GM23338 (cell line): ENCODE measurements at regions not wholly inside any gene's neighbourhood (a gene's known extent, or its start where the extent isn't known, plus 50 kb on each side); places are given as distances from the start of the nearest gene placed in this dataset.
A peak's percentile ranks its signal among the peaks of the same experiment; 100 is the strongest.

Experiments
- ATAC-seq: fragments of 200-7000 bp; cut with Tn5 transposase; 3 replicates; pipeline ENCODE4 v1.9.1; 2020
- DNase-seq: peaks from one replicate; pipeline ENCODE4 v3.0.0-alpha.2; 2015; ENCODE audit warnings: low spot score
- H2AFZ ChIP-seq: fragments of 200-600 bp; sonication (generic); 2 replicates; pipeline ENCODE4 v1.8.0; 2016; ENCODE audit warnings: antibody characterized with exemption, mild to moderate bottlenecking, moderate library complexity
- H3F3A ChIP-seq: fragments of 200-600 bp; sonication (generic); replicated peaks from 2 replicates; pipeline ENCODE4 v1.8.0; 2017; ENCODE audit warnings: antibody characterized with exemption, mixed run types, low read depth
- H3K27ac ChIP-seq: fragments of 200-600 bp; sonication (generic); 2 replicates; pipeline ENCODE4 v1.6.1; 2016; ENCODE audit warnings: low read depth
- H3K27me3 ChIP-seq: fragments of 200-600 bp; sonication (generic); 2 replicates; pipeline ENCODE4 v1.8.0; 2016; ENCODE audit warnings: mild to moderate bottlenecking, mixed run types, moderate library complexity; ENCODE audit not compliant: insufficient read depth
- H3K36me3 ChIP-seq: fragments of 200-600 bp; sonication (generic); 2 replicates; pipeline ENCODE4 v1.8.0; 2016; ENCODE audit warnings: mild to moderate bottlenecking; ENCODE audit not compliant: insufficient read depth
- H3K4me1 ChIP-seq: fragments of 200-600 bp; sonication (generic); 2 replicates; pipeline ENCODE4 v1.8.0; 2016; ENCODE audit warnings: mild to moderate bottlenecking, moderate library complexity; ENCODE audit not compliant: insufficient read depth
- H3K4me2 ChIP-seq: fragments of 200-600 bp; sonication (generic); 2 replicates; pipeline ENCODE4 v1.7.1; 2017; ENCODE audit warnings: mixed run types
- H3K4me3 ChIP-seq: fragments of 200-600 bp; sonication (generic); 2 replicates; pipeline ENCODE4 v1.6.1; 2016; ENCODE audit warnings: mixed run types
- H3K79me2 ChIP-seq: fragments of 200-600 bp; sonication (generic); replicated peaks from 2 replicates; pipeline ENCODE4 v1.8.0; 2017; ENCODE audit warnings: mild to moderate bottlenecking; ENCODE audit not compliant: insufficient read depth
- H3K9me2 ChIP-seq: fragments of 200-600 bp; sonication (generic); 2 replicates; pipeline ENCODE4 v1.8.0; 2017; ENCODE audit not compliant: insufficient read depth
- H4K20me1 ChIP-seq: fragments of 200-600 bp; sonication (generic); replicated peaks from 2 replicates; pipeline ENCODE4 v1.8.0; 2017; ENCODE audit warnings: mild to moderate bottlenecking; ENCODE audit not compliant: insufficient read depth
- H3K27ac Mint-ChIP-seq: 2 replicates; pipeline ENCODE4 v1.8.0; 2020; ENCODE audit warnings: inconsistent platforms, mild to moderate bottlenecking, moderate library complexity, mixed read lengths
- H3K27me3 Mint-ChIP-seq: 3 replicates; pipeline ENCODE4 v1.8.0; 2022; ENCODE audit warnings: low read depth, mild to moderate bottlenecking, moderate library complexity, mixed read lengths, inconsistent platforms; ENCODE audit not compliant: insufficient read depth, poor library complexity
- H3K36me3 Mint-ChIP-seq: 3 replicates; pipeline ENCODE4 v1.8.0; 2021; ENCODE audit warnings: low read depth, mild to moderate bottlenecking, inconsistent platforms, moderate library complexity, mixed read lengths
- H3K4me1 Mint-ChIP-seq: 3 replicates; pipeline ENCODE4 v1.8.0; 2020; ENCODE audit warnings: mild to moderate bottlenecking, inconsistent platforms, mixed read lengths
- H3K4me3 Mint-ChIP-seq: 3 replicates; pipeline ENCODE4 v1.8.0; 2021; ENCODE audit warnings: moderate library complexity, mild to moderate bottlenecking, inconsistent platforms, mixed read lengths
- H3K9me3 Mint-ChIP-seq: 3 replicates; pipeline ENCODE4 v1.8.0; 2020; ENCODE audit warnings: moderate library complexity, mild to moderate bottlenecking, inconsistent platforms, mixed read lengths
- CREB1 ChIP-seq: fragments of 250-450 bp; sonication (Bioruptor Pico); IDR thresholded peaks from 2 replicates; pipeline ENCODE4 v1.5.0; 2020; ENCODE audit warnings: low read depth, mild to moderate bottlenecking, moderate library complexity
- EZH2 ChIP-seq: fragments of 200-600 bp; sonication (generic); IDR thresholded peaks from one replicate; pipeline ENCODE4 v1.8.0; 2017; ENCODE audit warnings: antibody characterized with exemption, mild to moderate bottlenecking, low read depth; ENCODE audit not compliant: unreplicated experiment
- EZH2phosphoT487 ChIP-seq: fragments of 200-600 bp; sonication (generic); IDR thresholded peaks from one replicate; pipeline ENCODE4 v1.8.1; 2018; ENCODE audit warnings: antibody characterized with exemption; ENCODE audit not compliant: unreplicated experiment
- JUNB ChIP-seq: IDR thresholded peaks from one replicate; pipeline ENCODE4 v1.6.1; 2016; ENCODE audit warnings: antibody characterized with exemption; ENCODE audit not compliant: unreplicated experiment
- NANOG ChIP-seq: IDR thresholded peaks from 2 replicates; pipeline ENCODE4 v1.6.1; 2016; ENCODE audit warnings: antibody characterized with exemption, borderline replicate concordance
- POLR2AphosphoS5 ChIP-seq: IDR thresholded peaks from 2 replicates; pipeline ENCODE4 v1.6.1; 2016; ENCODE audit warnings: antibody characterized with exemption, low read depth
- STAT1 ChIP-seq: IDR thresholded peaks from one replicate; pipeline ENCODE4 v1.6.1; 2016; ENCODE audit warnings: antibody characterized with exemption; ENCODE audit not compliant: unreplicated experiment
- ZNF331 ChIP-seq: fragments of 250-450 bp; sonication (Bioruptor Pico); IDR thresholded peaks from 2 replicates; pipeline ENCODE4 v1.5.0; 2020; ENCODE audit warnings: low read depth, mild to moderate bottlenecking, moderate library complexity
- TF ChIP-seq, protein P1 (sequence below): IDR thresholded peaks from 2 replicates; pipeline ENCODE4 v1.6.1; 2016; ENCODE audit warnings: antibody characterized with exemption
- TF ChIP-seq, protein P2 (sequence below): fragments of 250-450 bp; sonication (Bioruptor Pico); IDR thresholded peaks from 2 replicates; pipeline ENCODE4 v1.5.0; 2020; ENCODE audit warnings: mild to moderate bottlenecking, moderate library complexity
- TF ChIP-seq, protein P3 (sequence below), 2 experiments: fragments of 200-600 bp in 1 of 2; sonication (generic) in 1 of 2; conservative IDR thresholded peaks; 2 replicates each; pipeline versions ENCODE4 v1.5.1 to v1.6.1; 2016 to 2017; ENCODE audit warnings: antibody characterized with exemption in 2 of 2, low read depth in 2 of 2, mild to moderate bottlenecking in 2 of 2, moderate library complexity in 1 of 2
- TF ChIP-seq, protein P4 (sequence below): IDR thresholded peaks from one replicate; pipeline ENCODE4 v1.6.1; 2018; ENCODE audit warnings: antibody characterized with exemption; ENCODE audit not compliant: unreplicated experiment

DNA sequence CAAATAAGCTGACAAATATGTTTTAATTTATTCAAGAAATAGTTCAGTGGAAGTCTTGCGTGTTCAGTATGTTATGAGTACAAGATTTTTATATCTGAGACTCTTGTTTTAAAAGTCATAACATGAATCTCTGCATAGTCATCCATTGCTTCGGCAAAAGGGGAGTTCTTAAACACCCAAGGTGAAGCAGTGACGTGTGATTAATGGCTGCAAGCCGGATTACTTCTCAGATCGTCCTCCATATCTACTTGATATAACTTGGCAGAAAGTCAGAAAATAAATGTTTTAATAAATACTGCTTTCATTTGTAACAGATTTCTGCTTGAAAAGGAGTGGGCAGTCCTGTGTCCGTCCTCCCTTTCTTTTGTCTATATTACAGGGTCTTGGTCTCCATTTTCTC is 64.6 kb upstream of the IL15 start:
- TF ChIP-seq EZH2phosphoT487 (no peak), ZNF331 (no peak), NANOG (no peak), POLR2AphosphoS5 (no peak), EZH2 (no peak), JUNB (no peak), CREB1 (CRISPR knock-in tag) (no peak), STAT1 (no peak)
- TF ChIP-seq, protein P1, sequence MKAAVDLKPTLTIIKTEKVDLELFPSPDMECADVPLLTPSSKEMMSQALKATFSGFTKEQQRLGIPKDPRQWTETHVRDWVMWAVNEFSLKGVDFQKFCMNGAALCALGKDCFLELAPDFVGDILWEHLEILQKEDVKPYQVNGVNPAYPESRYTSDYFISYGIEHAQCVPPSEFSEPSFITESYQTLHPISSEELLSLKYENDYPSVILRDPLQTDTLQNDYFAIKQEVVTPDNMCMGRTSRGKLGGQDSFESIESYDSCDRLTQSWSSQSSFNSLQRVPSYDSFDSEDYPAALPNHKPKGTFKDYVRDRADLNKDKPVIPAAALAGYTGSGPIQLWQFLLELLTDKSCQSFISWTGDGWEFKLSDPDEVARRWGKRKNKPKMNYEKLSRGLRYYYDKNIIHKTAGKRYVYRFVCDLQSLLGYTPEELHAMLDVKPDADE: no peak
- TF ChIP-seq, protein P2, sequence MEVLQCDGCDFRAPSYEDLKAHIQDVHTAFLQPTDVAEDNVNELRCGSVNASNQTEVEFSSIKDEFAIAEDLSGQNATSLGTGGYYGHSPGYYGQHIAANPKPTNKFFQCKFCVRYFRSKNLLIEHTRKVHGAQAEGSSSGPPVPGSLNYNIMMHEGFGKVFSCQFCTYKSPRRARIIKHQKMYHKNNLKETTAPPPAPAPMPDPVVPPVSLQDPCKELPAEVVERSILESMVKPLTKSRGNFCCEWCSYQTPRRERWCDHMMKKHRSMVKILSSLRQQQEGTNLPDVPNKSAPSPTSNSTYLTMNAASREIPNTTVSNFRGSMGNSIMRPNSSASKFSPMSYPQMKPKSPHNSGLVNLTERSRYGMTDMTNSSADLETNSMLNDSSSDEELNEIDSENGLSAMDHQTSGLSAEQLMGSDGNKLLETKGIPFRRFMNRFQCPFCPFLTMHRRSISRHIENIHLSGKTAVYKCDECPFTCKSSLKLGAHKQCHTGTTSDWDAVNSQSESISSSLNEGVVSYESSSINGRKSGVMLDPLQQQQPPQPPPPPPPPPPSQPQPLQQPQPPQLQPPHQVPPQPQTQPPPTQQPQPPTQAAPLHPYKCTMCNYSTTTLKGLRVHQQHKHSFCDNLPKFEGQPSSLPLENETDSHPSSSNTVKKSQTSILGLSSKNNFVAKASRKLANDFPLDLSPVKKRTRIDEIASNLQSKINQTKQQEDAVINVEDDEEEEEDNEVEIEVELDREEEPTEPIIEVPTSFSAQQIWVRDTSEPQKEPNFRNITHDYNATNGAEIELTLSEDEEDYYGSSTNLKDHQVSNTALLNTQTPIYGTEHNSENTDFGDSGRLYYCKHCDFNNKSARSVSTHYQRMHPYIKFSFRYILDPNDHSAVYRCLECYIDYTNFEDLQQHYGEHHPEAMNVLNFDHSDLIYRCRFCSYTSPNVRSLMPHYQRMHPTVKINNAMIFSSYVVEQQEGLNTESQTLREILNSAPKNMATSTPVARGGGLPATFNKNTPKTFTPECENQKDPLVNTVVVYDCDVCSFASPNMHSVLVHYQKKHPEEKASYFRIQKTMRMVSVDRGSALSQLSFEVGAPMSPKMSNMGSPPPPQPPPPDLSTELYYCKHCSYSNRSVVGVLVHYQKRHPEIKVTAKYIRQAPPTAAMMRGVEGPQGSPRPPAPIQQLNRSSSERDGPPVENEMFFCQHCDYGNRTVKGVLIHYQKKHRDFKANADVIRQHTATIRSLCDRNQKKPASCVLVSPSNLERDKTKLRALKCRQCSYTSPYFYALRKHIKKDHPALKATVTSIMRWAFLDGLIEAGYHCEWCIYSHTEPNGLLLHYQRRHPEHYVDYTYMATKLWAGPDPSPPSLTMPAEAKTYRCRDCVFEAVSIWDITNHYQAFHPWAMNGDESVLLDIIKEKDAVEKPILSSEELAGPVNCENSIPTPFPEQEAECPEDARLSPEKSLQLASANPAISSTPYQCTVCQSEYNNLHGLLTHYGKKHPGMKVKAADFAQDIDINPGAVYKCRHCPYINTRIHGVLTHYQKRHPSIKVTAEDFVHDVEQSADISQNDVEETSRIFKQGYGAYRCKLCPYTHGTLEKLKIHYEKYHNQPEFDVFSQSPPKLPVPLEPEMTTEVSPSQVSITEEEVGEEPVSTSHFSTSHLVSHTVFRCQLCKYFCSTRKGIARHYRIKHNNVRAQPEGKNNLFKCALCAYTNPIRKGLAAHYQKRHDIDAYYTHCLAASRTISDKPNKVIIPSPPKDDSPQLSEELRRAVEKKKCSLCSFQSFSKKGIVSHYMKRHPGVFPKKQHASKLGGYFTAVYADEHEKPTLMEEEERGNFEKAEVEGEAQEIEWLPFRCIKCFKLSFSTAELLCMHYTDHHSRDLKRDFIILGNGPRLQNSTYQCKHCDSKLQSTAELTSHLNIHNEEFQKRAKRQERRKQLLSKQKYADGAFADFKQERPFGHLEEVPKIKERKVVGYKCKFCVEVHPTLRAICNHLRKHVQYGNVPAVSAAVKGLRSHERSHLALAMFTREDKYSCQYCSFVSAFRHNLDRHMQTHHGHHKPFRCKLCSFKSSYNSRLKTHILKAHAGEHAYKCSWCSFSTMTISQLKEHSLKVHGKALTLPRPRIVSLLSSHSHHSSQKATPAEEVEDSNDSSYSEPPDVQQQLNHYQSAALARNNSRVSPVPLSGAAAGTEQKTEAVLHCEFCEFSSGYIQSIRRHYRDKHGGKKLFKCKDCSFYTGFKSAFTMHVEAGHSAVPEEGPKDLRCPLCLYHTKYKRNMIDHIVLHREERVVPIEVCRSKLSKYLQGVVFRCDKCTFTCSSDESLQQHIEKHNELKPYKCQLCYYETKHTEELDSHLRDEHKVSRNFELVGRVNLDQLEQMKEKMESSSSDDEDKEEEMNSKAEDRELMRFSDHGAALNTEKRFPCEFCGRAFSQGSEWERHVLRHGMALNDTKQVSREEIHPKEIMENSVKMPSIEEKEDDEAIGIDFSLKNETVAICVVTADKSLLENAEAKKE (CRISPR knock-in tag): no peak
- TF ChIP-seq, protein P3, sequence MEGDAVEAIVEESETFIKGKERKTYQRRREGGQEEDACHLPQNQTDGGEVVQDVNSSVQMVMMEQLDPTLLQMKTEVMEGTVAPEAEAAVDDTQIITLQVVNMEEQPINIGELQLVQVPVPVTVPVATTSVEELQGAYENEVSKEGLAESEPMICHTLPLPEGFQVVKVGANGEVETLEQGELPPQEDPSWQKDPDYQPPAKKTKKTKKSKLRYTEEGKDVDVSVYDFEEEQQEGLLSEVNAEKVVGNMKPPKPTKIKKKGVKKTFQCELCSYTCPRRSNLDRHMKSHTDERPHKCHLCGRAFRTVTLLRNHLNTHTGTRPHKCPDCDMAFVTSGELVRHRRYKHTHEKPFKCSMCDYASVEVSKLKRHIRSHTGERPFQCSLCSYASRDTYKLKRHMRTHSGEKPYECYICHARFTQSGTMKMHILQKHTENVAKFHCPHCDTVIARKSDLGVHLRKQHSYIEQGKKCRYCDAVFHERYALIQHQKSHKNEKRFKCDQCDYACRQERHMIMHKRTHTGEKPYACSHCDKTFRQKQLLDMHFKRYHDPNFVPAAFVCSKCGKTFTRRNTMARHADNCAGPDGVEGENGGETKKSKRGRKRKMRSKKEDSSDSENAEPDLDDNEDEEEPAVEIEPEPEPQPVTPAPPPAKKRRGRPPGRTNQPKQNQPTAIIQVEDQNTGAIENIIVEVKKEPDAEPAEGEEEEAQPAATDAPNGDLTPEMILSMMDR (conservative IDR thresholded peaks at IDR 0.05; ENCODE audit: low read depth in 2 of 2): no peak
- TF ChIP-seq, protein P4, sequence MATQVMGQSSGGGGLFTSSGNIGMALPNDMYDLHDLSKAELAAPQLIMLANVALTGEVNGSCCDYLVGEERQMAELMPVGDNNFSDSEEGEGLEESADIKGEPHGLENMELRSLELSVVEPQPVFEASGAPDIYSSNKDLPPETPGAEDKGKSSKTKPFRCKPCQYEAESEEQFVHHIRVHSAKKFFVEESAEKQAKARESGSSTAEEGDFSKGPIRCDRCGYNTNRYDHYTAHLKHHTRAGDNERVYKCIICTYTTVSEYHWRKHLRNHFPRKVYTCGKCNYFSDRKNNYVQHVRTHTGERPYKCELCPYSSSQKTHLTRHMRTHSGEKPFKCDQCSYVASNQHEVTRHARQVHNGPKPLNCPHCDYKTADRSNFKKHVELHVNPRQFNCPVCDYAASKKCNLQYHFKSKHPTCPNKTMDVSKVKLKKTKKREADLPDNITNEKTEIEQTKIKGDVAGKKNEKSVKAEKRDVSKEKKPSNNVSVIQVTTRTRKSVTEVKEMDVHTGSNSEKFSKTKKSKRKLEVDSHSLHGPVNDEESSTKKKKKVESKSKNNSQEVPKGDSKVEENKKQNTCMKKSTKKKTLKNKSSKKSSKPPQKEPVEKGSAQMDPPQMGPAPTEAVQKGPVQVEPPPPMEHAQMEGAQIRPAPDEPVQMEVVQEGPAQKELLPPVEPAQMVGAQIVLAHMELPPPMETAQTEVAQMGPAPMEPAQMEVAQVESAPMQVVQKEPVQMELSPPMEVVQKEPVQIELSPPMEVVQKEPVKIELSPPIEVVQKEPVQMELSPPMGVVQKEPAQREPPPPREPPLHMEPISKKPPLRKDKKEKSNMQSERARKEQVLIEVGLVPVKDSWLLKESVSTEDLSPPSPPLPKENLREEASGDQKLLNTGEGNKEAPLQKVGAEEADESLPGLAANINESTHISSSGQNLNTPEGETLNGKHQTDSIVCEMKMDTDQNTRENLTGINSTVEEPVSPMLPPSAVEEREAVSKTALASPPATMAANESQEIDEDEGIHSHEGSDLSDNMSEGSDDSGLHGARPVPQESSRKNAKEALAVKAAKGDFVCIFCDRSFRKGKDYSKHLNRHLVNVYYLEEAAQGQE: no peak
- H3K27ac ChIP-seq: no peak overlapping the region
- no peaks in the 10 kb centered on the region for H3K27me3 ChIP-seq
- H3K79me2 ChIP-seq: no peaks in the 10 kb centered on the region
- peak overlapping the region; percentile 18; the same call in 1 of the 2 replicates for H2AFZ ChIP-seq
- ATAC-seq (no peak), DNase-seq (no peak)
- Mint-ChIP-seq H3K9me3 (no peaks in the 10 kb centered on the region), H3K36me3 (no peaks in the 10 kb centered on the region), H3K27ac (no peak overlapping the region), H3K4me1 (peaks cover 4% of the 10 kb centered on the region; the same call in 2 of the 3 replicates), H3K4me3 (no peak overlapping the region), H3K27me3 (no peaks in the 10 kb centered on the region)
- H3K9me2 ChIP-seq: no peaks in the 10 kb centered on the region
- no peaks in the 10 kb centered on the region for H3K4me1 ChIP-seq
- no peak overlapping the region for H3K4me2 ChIP-seq
- no peaks in the 10 kb centered on the region for H4K20me1 ChIP-seq
- no peak overlapping the region for H3K4me3 ChIP-seq
- H3K36me3 ChIP-seq: no peaks in the 10 kb centered on the region
- H3F3A ChIP-seq: no peaks in the 10 kb centered on the region
